Uterus (tissue), 3 donors: ENCODE measurements at regions not wholly inside any gene's neighbourhood (a gene's known extent, or its start where the extent isn't known, plus 50 kb on each side); places are given as distances from the start of the nearest gene placed in this dataset.

Experiments
- DNase-seq, 2 donors: peaks; one replicate each; pipeline ENCODE4 v3.0.0-alpha.2; 2019 to 2020
- H3K27ac ChIP-seq, 2 donors: fragments of 200-600 bp; sonication (generic); 1 replicate in 1 of 2; 2 replicates in 1 of 2; pipeline ENCODE4 v1.5.1; 2016 to 2018
- H3K27me3 ChIP-seq, 2 donors: fragments of 200-600 bp; sonication (generic); one replicate each; pipeline ENCODE4 v1.5.1; 2018 to 2019; ENCODE audit warnings: control low read depth in 1 of 2
- H3K36me3 ChIP-seq, 2 donors: fragments of 200-600 bp; sonication (generic); one replicate each; pipeline ENCODE4 v1.5.1; 2019; ENCODE audit warnings: control low read depth in 1 of 2
- H3K4me1 ChIP-seq, 2 donors: fragments of 200-600 bp; sonication (generic); one replicate each; pipeline ENCODE4 v1.5.1; 2018 to 2019; ENCODE audit warnings: control low read depth in 1 of 2
- H3K4me3 ChIP-seq, 2 donors: fragments of 200-600 bp; sonication (generic); 1 replicate in 1 of 2; 2 replicates in 1 of 2; pipeline ENCODE4 v1.5.1; 2018 to 2019; ENCODE audit warnings: mild to moderate bottlenecking in 1 of 2
- H3K9me3 ChIP-seq, 2 donors: fragments of 200-600 bp; sonication (generic); one replicate each; pipeline ENCODE4 v1.5.1; 2019; ENCODE audit warnings: control low read depth in 1 of 2
- POLR2A ChIP-seq, 2 donors: fragments of 450-650 bp; IDR thresholded peaks; one replicate each; pipeline ENCODE4 v1.6.1; 2016; ENCODE audit warnings: antibody characterized with exemption in 2 of 2, mild to moderate bottlenecking in 1 of 2, moderate library complexity in 1 of 2
- intact Hi-C: fragments of 100-400 bp; cut with DNase I; formaldehyde crosslinking; loops from one replicate; pipeline ENCODE4 v1.15.1; 2023; ENCODE audit warnings: low total_unique reads
- TF ChIP-seq, protein P1 (sequence below), 4 experiments: fragments of 200-600 bp in 2 of 4; fragments of 450-650 bp in 2 of 4; sonication (generic) in 2 of 4; IDR thresholded peaks; one replicate each; pipeline ENCODE4 v1.5.1; 2016 to 2019; ENCODE audit warnings: antibody characterized with exemption in 4 of 4, mild to moderate bottlenecking in 2 of 4, moderate library complexity in 1 of 4
- donor health status: DM: yes; HTN: yes; CAD: no.

DNA sequence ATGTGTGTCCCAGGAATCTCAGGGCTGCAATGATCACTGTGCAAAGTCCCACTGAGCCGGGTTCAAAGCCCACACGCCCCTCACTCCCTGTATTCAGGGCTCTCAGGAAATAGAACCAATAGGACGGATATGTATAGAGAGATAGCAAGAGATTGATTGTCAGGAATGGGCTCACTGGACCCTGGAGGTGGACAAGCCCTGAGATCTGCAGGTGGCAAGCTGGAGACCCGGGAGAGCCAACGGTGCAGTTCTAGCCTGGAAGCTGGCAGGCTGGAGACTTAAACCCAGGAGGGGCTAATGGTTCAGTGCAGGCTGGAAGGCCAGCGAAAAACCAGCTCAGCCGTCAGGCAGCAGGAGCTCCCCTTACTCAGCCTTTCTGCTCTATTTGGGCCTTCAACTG is 52.8 kb upstream of the ADRA2C start:
- no peaks in the 10 kb centered on the region for H3K9me3 ChIP-seq
- H3K4me1 ChIP-seq = peaks cover 0 to 12% of the 10 kb centered on the region in 2 donors
- TF ChIP-seq, protein P1, sequence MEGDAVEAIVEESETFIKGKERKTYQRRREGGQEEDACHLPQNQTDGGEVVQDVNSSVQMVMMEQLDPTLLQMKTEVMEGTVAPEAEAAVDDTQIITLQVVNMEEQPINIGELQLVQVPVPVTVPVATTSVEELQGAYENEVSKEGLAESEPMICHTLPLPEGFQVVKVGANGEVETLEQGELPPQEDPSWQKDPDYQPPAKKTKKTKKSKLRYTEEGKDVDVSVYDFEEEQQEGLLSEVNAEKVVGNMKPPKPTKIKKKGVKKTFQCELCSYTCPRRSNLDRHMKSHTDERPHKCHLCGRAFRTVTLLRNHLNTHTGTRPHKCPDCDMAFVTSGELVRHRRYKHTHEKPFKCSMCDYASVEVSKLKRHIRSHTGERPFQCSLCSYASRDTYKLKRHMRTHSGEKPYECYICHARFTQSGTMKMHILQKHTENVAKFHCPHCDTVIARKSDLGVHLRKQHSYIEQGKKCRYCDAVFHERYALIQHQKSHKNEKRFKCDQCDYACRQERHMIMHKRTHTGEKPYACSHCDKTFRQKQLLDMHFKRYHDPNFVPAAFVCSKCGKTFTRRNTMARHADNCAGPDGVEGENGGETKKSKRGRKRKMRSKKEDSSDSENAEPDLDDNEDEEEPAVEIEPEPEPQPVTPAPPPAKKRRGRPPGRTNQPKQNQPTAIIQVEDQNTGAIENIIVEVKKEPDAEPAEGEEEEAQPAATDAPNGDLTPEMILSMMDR (IDR thresholded peaks at IDR 0.05) = no peak
- TF ChIP-seq POLR2A (IDR thresholded peaks at IDR 0.05) = no peak
- H3K27me3 ChIP-seq = no peaks in the 10 kb centered on the region
- no peak overlapping the region for H3K4me3 ChIP-seq
- DNase-seq = no peak
- H3K36me3 ChIP-seq = no peaks in the 10 kb centered on the region
- no peak overlapping the region for H3K27ac ChIP-seq
- intact Hi-C loops = no loop called here

DNA sequence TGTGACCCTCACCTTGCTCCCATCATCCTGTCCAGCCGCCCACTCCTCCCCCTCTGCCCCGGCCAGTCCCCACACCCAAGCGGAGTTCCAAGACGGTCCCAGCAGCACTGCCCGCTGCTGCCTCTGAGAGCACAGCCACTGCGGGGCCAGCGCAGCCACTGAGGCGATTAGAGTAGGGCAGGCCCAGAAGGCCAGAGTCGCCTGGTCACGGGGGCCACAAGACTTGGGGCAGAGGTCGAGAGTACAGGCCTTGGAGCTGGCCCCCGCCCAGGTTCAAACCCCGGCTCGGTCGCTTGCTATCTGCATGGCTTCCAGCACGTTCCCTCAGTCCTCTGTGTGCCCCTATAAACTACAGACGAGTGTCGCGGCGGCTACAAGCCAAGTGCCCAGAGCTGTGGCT is 53.2 kb upstream of the ADRA2C start:
- Histone ChIP-seq H3K27me3 (no peaks in the 10 kb centered on the region), H3K4me1 (peaks cover 0 to 15% of the 10 kb centered on the region in 2 donors), H3K9me3 (no peaks in the 10 kb centered on the region), H3K36me3 (no peaks in the 10 kb centered on the region), H3K27ac (no peak overlapping the region), H3K4me3 (no peak overlapping the region)
- no peak for DNase-seq
- TF ChIP-seq, protein P1 (IDR thresholded peaks at IDR 0.05) = no peak
- no peak for TF ChIP-seq POLR2A (IDR thresholded peaks at IDR 0.05)
- intact Hi-C loops = no loop called here

DNA sequence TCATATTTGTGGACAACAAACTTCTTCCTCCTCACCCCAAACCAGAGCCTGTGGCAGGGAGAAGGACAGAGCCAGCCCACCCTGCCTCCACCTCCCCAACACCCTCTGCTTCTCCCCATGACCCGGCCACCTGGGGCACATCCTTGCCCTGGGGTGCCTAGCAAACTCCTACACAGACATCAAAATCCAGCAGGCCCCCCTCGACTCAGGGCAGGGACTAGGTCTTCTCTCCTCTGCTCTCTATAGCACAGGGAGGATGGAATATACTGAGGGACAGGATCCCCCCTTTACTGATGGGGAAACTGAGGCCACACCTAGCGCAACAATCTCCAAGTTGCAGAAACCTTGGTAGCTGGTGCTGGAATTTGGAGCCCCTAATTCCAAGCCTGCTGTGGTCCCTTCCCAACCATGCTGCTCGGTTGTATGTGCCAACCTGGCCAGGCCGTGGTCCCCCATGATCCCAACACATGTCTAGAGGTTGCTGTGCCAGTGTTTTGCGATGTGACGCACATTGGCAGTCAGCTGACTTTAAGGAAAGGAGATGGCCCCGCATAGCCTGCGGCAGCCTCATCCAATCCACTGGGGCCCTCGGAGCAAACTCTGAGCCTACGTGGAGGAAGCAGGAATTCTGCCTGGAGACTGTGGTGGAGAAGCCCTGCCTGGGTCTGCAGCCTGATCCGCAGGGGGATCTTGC is 53.9 kb upstream of the ADRA2C start:
- no peak for DNase-seq
- no peaks in the 10 kb centered on the region for H3K27me3 ChIP-seq
- intact Hi-C loops = no loop called here

DNA sequence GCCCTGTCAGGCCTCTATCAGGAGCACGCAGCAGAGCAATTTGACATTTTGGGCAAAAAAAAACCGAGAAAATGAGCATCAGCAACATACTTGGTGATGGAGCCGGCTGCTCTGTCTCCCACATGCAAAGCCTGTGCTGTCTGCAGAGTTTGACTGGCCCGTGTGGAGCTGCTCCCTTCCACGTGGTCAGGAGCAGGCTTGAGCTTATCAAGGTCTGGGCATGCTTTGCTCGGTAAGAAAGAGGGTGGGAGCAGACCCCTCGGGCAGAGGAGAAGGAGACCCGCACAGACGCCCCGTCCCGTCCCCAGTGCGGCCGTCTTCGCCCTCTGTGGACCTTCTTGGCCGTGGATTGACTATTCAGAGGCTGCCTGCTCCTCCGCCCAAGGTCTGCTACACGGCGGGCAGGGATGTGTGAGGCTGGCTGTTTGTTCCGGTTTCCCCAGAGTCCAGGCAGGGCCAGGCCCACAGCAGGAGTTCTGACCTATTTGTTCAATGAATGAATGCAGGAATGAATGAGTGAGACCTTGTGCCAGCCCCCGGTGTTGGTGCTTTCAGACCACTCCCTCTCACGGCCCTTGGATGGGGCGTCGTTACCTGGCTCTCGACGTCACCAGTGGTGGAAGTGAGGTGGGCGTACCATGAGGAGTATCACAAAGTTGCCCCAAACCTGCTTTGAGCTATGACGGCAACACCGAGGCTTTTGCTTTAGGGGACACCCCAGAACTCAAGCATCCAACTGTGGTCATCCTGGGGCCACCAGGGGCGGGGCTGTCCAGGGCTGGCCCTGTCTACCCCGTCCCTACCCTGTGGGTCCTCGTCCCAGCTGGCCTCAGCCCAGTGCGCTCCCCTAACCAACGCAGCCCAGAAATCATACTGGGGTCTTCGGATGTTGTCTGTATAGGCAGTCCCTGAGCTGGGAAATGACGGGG is 54.7 kb upstream of the ADRA2C start:
- H3K27ac ChIP-seq = no peak overlapping the region
- no peaks in the 10 kb centered on the region for H3K36me3 ChIP-seq
- no peak for TF ChIP-seq POLR2A (IDR thresholded peaks at IDR 0.05)
- TF ChIP-seq, protein P1 (IDR thresholded peaks at IDR 0.05) = no peak
- no peak overlapping the region for H3K4me3 ChIP-seq
- H3K27me3 ChIP-seq = no peaks in the 10 kb centered on the region
- intact Hi-C loops = no loop called here
- H3K4me1 ChIP-seq = peaks cover 0 to 23% of the 10 kb centered on the region in 2 donors
- no peak for DNase-seq
- H3K9me3 ChIP-seq = no peaks in the 10 kb centered on the region

More for the DNA sequence above, 53.9 kb upstream of the ADRA2C start:
- Histone ChIP-seq H3K36me3 (no peaks in the 10 kb centered on the region), H3K4me1 (peaks cover 0 to 21% of the 10 kb centered on the region in 2 donors), H3K9me3 (no peaks in the 10 kb centered on the region), H3K4me3 (no peak overlapping the region), H3K27ac (no peak overlapping the region)
- TF ChIP-seq POLR2A (IDR thresholded peaks at IDR 0.05) = no peak

DNA sequence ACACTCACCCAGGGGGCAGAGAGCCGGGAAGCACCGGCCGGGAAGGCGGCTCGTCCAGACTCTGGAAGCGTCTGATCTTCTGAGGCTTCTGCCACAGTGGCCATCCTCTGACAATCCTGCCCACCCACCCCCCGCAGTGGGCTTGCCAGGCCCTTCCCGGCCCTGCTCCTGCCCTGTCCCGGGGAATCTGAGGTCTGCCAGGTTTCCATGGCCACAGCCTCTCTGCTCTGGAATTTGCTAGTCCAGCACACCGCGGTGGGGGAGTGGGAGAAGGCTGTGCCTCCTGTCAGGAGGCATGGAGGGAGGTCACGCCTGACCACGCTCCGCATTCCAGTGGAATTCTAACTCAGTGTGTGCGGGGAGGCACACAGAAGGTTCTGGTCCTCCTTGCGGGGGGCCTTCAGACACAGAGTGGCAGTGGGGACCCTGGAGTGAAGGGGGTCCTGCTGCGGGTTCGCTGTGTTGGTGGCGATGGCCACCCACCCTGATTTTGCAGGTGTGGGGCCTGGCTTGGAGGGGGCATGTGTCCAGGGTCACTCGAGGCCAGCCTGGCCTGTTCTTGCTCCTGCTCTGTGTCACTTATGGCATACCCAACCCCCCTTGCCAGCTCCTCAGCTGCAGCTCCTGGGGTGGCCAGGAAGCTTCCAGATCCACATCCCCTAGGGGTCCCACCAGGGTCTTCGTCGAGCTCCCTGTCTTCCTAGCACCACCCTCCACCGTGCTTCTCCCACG is 55.6 kb upstream of the ADRA2C start:
- intact Hi-C loops = no loop called here
- DNase-seq = peak; percentile 29 to 36
- H3K36me3 ChIP-seq = no peaks in the 10 kb centered on the region
- H3K4me3 ChIP-seq = no peak overlapping the region
- H3K27ac ChIP-seq = peak overlapping the region in 1 of 2 donors; percentile 40
- TF ChIP-seq, protein P1 (IDR thresholded peaks at IDR 0.05) = no peak
- TF ChIP-seq POLR2A (IDR thresholded peaks at IDR 0.05) = no peak
- H3K27me3 ChIP-seq = no peaks in the 10 kb centered on the region
- peaks cover 0 to 23% of the 10 kb centered on the region in 2 donors for H3K4me1 ChIP-seq
- no peaks in the 10 kb centered on the region for H3K9me3 ChIP-seq
